GM18508 (cell line): ENCODE measurements at regions not wholly inside any gene's neighbourhood (a gene's known extent, or its start where the extent isn't known, plus 50 kb on each side); places are given as distances from the start of the nearest gene placed in this dataset.

Experiments
- ATAC-seq: cut with Tn5 transposase; IDR thresholded peaks from one replicate; pipeline ENCODE4 v1.9.1; 2021; ENCODE audit warnings: moderate number of reproducible peaks; ENCODE audit not compliant: insufficient read depth, unreplicated experiment

DNA sequence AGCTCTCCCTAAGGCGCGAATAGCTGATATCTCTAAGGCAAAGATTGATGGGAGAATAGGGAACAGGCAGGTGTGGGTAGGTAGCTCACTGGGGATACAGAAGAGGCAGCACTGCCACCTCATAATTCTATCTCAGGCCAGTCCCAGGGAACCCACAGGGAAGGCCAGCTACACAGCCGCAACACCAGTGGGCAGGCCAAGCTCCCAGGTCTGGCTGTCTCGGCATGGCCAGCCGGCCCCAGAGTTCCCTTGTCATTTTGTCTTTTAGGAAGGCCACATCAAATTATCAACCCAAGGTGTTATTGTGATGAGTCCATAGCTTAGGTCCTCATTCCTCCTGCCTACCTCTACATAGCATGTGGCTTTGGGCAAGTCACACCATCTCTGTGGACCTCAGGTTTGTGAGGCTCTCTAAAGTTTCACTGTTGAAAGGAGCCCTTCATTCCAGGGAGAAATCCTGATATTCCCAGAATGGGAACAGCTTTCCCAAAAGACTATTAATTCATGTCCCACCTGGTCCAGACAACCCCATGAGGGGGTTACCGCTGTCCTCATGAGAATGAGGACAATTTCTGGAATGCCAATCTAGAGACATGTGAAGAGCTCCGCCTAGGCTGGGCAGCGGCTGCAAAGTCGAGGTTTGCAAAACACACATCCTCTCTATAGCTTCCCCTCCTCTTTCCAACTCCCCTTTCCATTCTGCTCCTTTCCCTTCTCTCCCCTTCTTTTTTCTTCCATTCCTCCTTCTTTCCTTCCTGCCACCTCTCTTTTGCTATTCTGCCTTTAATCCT, 287.1 kb upstream of the ID2 start:
- no peak for ATAC-seq

GRCh38 chr2:8395718-8396117, 286.1 kb upstream of the ID2 start:
- no peak for ATAC-seq

- no peak for ATAC-seq
Observed at GRCh38 chr2:8398040-8398668, 283.7 kb upstream of the ID2 start.

DNA sequence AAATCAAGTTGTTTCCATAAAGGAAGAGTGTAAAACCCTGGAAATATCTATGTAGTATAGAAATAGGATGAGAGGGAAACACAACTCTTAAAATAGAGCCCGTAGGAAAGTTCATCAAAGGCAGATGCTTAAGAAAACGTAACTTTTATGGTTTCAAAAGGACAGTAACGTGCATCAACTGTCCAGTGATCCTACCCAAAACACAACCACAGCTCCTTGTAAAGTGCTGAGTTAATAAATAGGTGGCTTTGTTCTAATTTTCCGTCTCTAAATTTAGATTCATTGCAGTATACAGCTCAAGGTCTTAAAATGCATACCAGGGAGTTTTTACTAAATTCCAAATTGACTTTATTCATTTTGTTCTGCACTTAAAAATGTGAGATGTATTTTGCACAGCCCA, 282.1 kb upstream of the ID2 start:
- ATAC-seq: no peak

DNA sequence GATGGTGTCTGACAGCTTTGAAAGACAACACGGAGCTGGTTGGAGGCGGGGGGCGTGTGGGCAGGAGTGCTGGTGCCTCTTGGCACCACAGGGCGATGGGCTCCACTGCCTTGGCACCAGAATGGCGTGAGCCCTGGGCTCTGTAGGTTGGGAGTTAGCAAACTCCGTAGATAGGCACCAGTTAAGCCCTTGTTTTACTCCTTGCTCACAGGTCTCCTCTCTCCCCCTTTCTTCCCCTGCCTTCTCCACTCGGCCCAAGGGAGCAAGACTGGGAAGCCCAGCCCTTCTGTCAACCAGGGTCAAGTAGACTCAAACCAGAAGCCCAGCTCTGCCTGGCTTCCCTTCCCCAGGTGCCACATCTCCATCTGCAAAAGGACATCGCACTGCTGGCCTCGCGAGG, 281.7 kb upstream of the ID2 start:
- ATAC-seq: no peak

- no peak for ATAC-seq
Observed at GRCh38 chr2:8402222-8402621, 279.6 kb upstream of the ID2 start.

GRCh38 chr2:8403876-8404275, 278.0 kb upstream of the ID2 start:
- ATAC-seq: no peak

DNA sequence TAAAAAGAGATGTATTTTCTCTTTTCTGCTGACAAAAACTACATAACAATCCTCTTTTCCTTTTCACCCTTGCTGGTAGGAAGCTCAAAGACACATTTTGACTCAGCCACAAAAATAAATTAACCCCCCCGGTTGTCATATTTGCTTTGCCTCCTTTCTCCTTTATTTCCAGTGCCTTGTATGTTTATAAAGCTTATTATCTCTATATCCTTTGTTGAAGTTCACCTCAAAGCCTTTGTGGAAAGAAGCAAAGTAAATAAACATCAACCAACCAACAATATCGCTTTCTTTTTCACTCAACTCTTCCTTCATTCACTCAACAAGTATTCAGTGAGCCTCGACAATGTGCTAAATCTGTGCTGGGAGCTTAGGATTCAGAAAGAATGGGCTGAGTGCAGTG, 276.5 kb upstream of the ID2 start:
- ATAC-seq: no peak

DNA sequence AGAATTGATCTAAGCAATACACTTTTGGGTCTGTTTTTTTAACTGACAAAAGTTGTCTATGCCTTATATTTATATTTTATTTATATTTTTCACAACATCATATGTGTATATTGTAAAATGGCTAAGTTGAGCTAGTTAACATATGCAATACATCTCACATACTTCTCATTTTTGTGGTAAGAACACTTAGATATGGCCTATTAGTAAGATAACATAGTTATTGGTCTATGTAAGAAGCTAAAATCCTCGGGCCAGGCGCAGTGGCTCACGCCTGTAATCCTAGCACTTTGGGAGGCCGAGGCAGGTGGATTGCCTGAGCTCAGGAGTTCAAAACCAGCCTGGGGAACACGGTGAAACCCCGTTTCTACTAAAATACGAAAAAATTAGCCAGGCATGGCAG, 275.6 kb upstream of the ID2 start:
- ATAC-seq: no peak

DNA sequence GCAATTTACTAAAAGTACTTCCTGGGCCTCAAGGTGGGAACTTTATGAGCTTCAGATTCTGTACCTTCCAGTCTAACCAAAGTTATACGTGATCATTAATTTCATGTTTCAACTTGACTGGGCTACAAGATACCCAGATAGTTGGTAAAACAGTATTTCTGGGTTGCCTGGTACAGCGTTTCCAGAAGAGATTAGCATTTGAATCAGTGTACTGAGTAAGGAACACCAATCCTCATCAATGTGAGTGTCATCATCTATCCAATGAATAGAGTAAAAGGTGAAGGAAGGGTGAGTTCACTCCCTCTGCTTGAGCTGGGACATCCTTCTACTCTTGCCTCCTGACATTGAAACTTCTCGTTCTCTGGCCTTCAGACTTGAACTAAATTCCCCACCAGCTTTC, 274.5 kb upstream of the ID2 start:
- no peak for ATAC-seq

DNA sequence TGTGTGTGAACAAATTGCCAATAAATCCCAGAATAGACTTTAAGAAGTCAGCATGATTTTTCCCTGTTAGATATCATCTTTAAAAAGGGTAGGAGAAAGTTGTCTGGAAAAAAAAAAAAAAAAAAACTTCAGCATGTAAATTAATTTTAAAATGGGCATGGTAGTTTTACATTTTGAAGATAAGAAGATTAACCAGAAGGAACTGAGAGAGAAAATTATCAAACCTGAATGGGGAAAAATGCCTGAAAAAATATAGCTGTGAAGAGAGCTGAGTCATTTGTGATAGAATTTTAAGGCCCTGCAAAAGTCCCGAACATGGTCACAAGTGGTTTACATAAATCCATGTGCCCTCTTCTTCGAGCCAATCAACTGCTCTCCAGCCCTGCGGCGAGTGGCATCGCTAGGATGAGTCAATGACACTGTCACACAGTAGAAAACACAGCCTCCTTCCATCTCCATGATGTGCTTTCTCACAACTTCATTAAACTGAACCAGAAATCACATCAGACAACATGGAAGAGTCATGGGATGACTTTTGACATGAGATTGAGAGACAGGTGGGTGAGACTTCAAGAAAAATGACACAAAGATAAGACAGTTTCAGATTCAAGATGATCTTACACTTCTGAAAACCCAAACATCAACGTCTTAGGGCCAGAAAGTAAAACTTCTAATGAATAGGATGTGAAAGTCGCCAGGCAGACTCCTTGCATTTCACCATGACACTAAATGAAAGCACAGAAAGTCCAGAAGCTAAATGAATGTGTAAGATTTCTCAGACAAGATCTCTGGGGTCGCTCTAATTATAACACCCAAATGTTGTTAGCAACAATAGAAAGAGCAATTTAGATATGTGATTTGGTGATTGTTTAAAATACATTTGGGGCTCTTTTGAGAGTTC, 273.0 kb upstream of the ID2 start:
- ATAC-seq: peak; percentile 86

GRCh38 chr2:8409461-8410260, 272.2 kb upstream of the ID2 start:
- ATAC-seq: no peak

- ATAC-seq: no peak
Observed at GRCh38 chr2:8412082-8412481, 269.8 kb upstream of the ID2 start.

DNA sequence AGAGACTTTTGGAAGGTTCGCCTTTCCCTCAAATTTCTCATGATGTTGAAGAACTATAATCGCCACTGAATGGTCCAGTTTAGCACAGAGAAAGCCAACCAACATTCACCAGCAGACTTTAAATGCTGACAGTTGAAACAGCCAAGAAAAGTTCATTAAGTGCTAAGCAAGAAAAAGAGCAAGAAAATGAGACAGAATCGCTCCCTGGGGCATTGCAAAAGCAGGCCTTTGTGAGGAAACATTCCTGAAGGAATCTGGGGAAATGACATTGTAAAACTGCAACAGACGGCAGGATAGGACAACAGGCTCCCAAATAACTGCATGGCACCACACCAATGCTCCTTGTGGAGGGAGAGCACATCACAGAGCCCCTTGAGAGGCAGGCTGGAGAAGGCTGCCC, 269.3 kb upstream of the ID2 start:
- no peak for ATAC-seq

DNA sequence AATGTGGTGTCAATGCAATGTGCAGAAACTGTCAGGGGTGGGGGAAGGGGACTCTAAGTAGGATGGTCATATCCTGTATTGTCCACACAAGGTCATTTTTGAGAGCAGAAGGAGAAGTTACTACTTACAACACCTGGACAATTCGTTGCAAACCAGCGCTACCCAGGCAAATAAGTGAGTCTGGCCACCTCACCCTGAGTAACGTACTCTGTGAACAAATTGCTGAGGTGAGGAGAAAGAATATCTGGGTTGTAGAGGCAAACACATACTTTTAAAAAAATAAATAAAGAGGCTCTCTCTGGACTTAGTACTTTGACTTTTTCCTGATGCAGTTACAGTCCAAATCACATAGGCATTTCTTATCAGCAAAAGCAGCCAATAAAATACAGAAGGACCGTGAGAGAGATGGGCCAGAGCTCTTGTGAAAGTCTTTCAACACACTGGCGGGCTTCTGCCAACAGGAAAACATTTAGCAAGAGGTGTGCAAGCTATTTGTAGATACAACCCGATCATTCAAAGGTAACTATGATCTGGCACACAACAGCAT, 268.2 kb upstream of the ID2 start:
- no peak for ATAC-seq

GRCh38 chr2:8414946-8415879, 266.6 kb upstream of the ID2 start:
- ATAC-seq: no peak

DNA sequence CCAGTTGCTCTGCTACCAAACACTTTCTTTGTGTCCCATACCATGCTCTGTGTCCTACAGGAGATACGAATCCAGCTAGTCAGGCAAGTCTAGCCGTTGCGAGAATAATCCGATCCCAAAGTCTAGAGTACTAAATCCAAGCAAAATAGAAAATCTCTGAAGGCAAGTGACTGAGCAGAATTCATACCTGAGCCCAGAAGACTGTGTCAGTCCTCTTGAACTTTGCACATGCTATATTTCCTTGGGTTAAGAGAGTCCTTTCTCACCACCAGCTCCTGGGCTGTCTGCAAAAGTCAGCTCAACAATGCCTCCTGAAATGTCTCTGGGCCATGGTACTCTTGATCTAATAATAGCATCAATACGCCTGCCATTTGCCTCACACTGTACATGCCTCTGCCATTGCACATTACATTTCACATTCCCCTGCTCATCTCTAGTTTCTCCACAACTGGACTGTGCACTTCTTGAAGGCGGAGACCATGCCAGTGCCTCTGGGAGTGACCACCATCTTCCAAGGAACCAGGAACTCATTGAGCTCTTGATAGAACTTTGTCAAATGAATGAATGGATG, 265.8 kb upstream of the ID2 start:
- no peak for ATAC-seq
